H1 (cell line): ENCODE measurements at regions not wholly inside any gene's neighbourhood (a gene's known extent, or its start where the extent isn't known, plus 50 kb on each side); places are given as distances from the start of the nearest gene placed in this dataset.

Source experiments
- CTCF ChIA-PET: fragments of 300-600 bp; sonication (Branson Sonifier 250); formaldehyde crosslinking; loops from one replicate; lab custom pipeline; 2021; ENCODE audit not compliant: partially characterized antibody; lab: Charles Lee
- POLR2A ChIA-PET: fragments of 300-600 bp; sonication (Branson Sonifier 250); formaldehyde crosslinking; loops from one replicate; lab custom pipeline; 2021; ENCODE audit warnings: inconsistent platforms; ENCODE audit not compliant: partially characterized antibody; lab: Charles Lee
- DNase-seq, 2 experiments: peaks; one replicate each; pipeline versions ENCODE4 v3.0.0 to v3.0.0-alpha.2; 2010 to 2022; ENCODE audit warnings: low spot score in 2 of 2, low read depth in 1 of 2, mixed read lengths in 1 of 2
- FAIRE-seq: peaks from 2 replicates; lab custom pipeline; 2011; peaks lifted over from hg19 to GRCh38; lab: Jason Lieb, UNC
- H2AFZ ChIP-seq: 2 replicates; pipeline ENCODE4 v1.8.1; 2012; ENCODE audit warnings: low read length, inconsistent platforms
- H2AK5ac ChIP-seq: 2 replicates; pipeline ENCODE4 v1.6.1; 2013; ENCODE audit warnings: low read depth, low read length
- H2BK120ac ChIP-seq: replicated peaks from 2 replicates; pipeline ENCODE3; 2013; ENCODE audit warnings: low read depth, low read length, inconsistent platforms
- H2BK12ac ChIP-seq: 2 replicates; pipeline ENCODE4 v1.6.1; 2013; ENCODE audit warnings: low read depth, low read length
- H2BK15ac ChIP-seq: 2 replicates; pipeline ENCODE4 v1.6.1; 2013; ENCODE audit warnings: low read length
- H2BK20ac ChIP-seq: 2 replicates; pipeline ENCODE4 v1.6.1; 2013; ENCODE audit warnings: low read length
- H2BK5ac ChIP-seq: 2 replicates; pipeline ENCODE4 v1.6.1; 2013; ENCODE audit warnings: low read depth, low read length
- H3K14ac ChIP-seq: 2 replicates; pipeline ENCODE4 v1.6.1; 2013; ENCODE audit warnings: inconsistent platforms; ENCODE audit not compliant: insufficient read length
- H3K18ac ChIP-seq: 2 replicates; pipeline ENCODE4 v1.6.1; 2013; ENCODE audit warnings: low read length; ENCODE audit errors: extremely low read depth
- H3K23ac ChIP-seq: 2 replicates; pipeline ENCODE4 v1.6.1; 2013; ENCODE audit warnings: inconsistent platforms; ENCODE audit not compliant: insufficient read length
- H3K23me2 ChIP-seq: 2 replicates; pipeline ENCODE4 v1.6.1; 2013; ENCODE audit warnings: low read depth, low read length
- H3K27ac ChIP-seq: 2 replicates; pipeline ENCODE4 v1.6.1; 2011; ENCODE audit warnings: low read depth, low read length, inconsistent platforms
- H3K27me3 ChIP-seq, 4 experiments: replicated peaks in 1 of 4; 1 replicate in 1 of 4; 2 replicates in 3 of 4; pipeline versions ENCODE4 v1.6.1 to v1.8.1; 2011 to 2013; ENCODE audit warnings: low read length in 3 of 4, mild to moderate bottlenecking in 3 of 4, inconsistent platforms in 2 of 4, mixed read lengths in 2 of 4, moderate library complexity in 1 of 4; ENCODE audit not compliant: control insufficient read depth in 3 of 4, insufficient read depth in 3 of 4; ENCODE audit errors: extremely low read depth in 1 of 4
- H3K36me3 ChIP-seq, 4 experiments: 2 replicates each; pipeline versions ENCODE4 v1.6.1 to v1.8.1; 2011 to 2013; ENCODE audit warnings: mild to moderate bottlenecking in 4 of 4, low read length in 3 of 4, moderate library complexity in 2 of 4, control low read depth in 1 of 4, inconsistent platforms in 1 of 4; ENCODE audit not compliant: insufficient read depth in 4 of 4, control insufficient read depth in 2 of 4
- H3K4ac ChIP-seq: replicated peaks from 2 replicates; pipeline ENCODE3; 2013; ENCODE audit warnings: low read length, low read depth, mixed read lengths, inconsistent platforms; ENCODE audit not compliant: insufficient read length
- H3K4me1 ChIP-seq, 4 experiments: replicated peaks in 1 of 4; 1 replicate in 1 of 4; 2 replicates in 3 of 4; pipeline versions ENCODE4 v1.6.1 to v1.8.1; 2011 to 2013; ENCODE audit warnings: low read length in 3 of 4, inconsistent platforms in 2 of 4, mixed read lengths in 1 of 4; ENCODE audit not compliant: insufficient read depth in 4 of 4, control insufficient read depth in 3 of 4
- H3K4me2 ChIP-seq, 2 experiments: 2 replicates each; pipeline versions ENCODE4 v1.6.1 to v1.8.1; 2011 to 2013; ENCODE audit warnings: low read depth in 2 of 2, low read length in 2 of 2, control low read depth in 1 of 2, inconsistent platforms in 1 of 2, mild to moderate bottlenecking in 1 of 2; ENCODE audit not compliant: insufficient read depth in 1 of 2
- H3K4me3 ChIP-seq, 4 experiments: fragments of 200-600, 300-600 bp in 1 of 4; sonication (generic), shearing (Covaris generic), sonication (Bioruptor Twin) in 1 of 4; 2 replicates each; pipeline versions ENCODE4 v1.5.1 to v1.8.1; 2011 to 2016; ENCODE audit warnings: low read length in 4 of 4, low read depth in 3 of 4, control low read depth in 2 of 4, inconsistent platforms in 2 of 4, mild to moderate bottlenecking in 2 of 4, mixed read lengths in 1 of 4, moderate library complexity in 1 of 4; ENCODE audit not compliant: insufficient read depth in 2 of 4; ENCODE audit errors: extremely low read depth in 1 of 4
- H3K56ac ChIP-seq: replicated peaks from 2 replicates; pipeline ENCODE3; 2013; ENCODE audit warnings: low read depth, mild to moderate bottlenecking, mixed read lengths, low read length, inconsistent platforms; ENCODE audit not compliant: insufficient read length
- H3K79me1 ChIP-seq: 2 replicates; pipeline ENCODE4 v1.6.1; 2013; ENCODE audit warnings: low read depth, low read length, control low read depth
- H3K79me2 ChIP-seq, 2 experiments: 2 replicates each; pipeline versions ENCODE4 v1.6.1 to v1.8.1; 2012 to 2013; ENCODE audit warnings: low read length in 2 of 2, mild to moderate bottlenecking in 2 of 2, inconsistent platforms in 1 of 2; ENCODE audit not compliant: insufficient read depth in 2 of 2, control insufficient read depth in 1 of 2
- H3K9ac ChIP-seq, 4 experiments: replicated peaks in 1 of 4; 1 replicate in 1 of 4; 2 replicates in 3 of 4; pipeline versions ENCODE4 v1.6.1 to v1.8.1; 2011 to 2013; ENCODE audit warnings: low read depth in 3 of 4, low read length in 3 of 4, control low read depth in 2 of 4, mild to moderate bottlenecking in 2 of 4, moderate library complexity in 2 of 4, inconsistent platforms in 1 of 4; ENCODE audit errors: extremely low read depth in 1 of 4
- H3K9me3 ChIP-seq, 2 experiments: 2 replicates each; pipeline versions ENCODE4 v1.6.1 to v1.8.1; 2012 to 2013; ENCODE audit warnings: mild to moderate bottlenecking in 2 of 2, moderate library complexity in 2 of 2, control low read depth in 1 of 2, inconsistent platforms in 1 of 2, low read depth in 1 of 2, low read length in 1 of 2, mixed read lengths in 1 of 2; ENCODE audit not compliant: insufficient read depth in 2 of 2
- H4K20me1 ChIP-seq, 2 experiments: replicated peaks in 1 of 2; 2 replicates each; pipeline versions ENCODE3 to v1.8.1; 2011 to 2013; ENCODE audit warnings: inconsistent platforms in 2 of 2, low read length in 2 of 2, mild to moderate bottlenecking in 1 of 2; ENCODE audit not compliant: insufficient read depth in 2 of 2, control insufficient read depth in 1 of 2
- H4K5ac ChIP-seq: 2 replicates; pipeline ENCODE4 v1.6.1; 2013; ENCODE audit warnings: low read length, low read depth, mixed read lengths, inconsistent platforms; ENCODE audit not compliant: insufficient read length
- H4K8ac ChIP-seq: 2 replicates; pipeline ENCODE4 v1.8.0; 2013; ENCODE audit warnings: mild to moderate bottlenecking, moderate library complexity, low read length, inconsistent platforms; ENCODE audit not compliant: insufficient read depth; ENCODE audit errors: extremely low read depth
- H4K91ac ChIP-seq: replicated peaks from 2 replicates; pipeline ENCODE3; 2013; ENCODE audit warnings: low read length, mixed read lengths, inconsistent platforms; ENCODE audit not compliant: insufficient read length
- CTCF ChIP-seq, 3 experiments: IDR thresholded peaks; 1 replicate in 2 of 3; 2 replicates in 1 of 3; pipeline versions ENCODE4 v1.5.1 to v1.6.1; 2011; ENCODE audit warnings: low read length in 3 of 3, mild to moderate bottlenecking in 3 of 3, inconsistent platforms in 2 of 3, low read depth in 1 of 3, moderate library complexity in 1 of 3; ENCODE audit not compliant: insufficient read depth in 1 of 3; ENCODE audit errors: control extremely low read depth in 1 of 3
- KDM1A ChIP-seq: fragments of 200-600, 300-600 bp; sonication (generic); IDR thresholded peaks from 2 replicates; pipeline ENCODE4 v1.7.1; 2016; ENCODE audit warnings: mild to moderate bottlenecking, low read length, borderline replicate concordance
- MAX ChIP-seq: IDR thresholded peaks from 2 replicates; pipeline ENCODE4 v1.6.1; 2012; ENCODE audit warnings: inconsistent platforms
- ZNF274 ChIP-seq: IDR thresholded peaks from 2 replicates; pipeline ENCODE4 v1.7.0; 2012; ENCODE audit warnings: low read length, borderline replicate concordance; ENCODE audit errors: extremely low read depth

- Histone ChIP-seq H3K9ac (no peak overlapping the region), H3K23ac (no peak overlapping the region), H4K91ac (no peak overlapping the region), H2BK120ac (no peak overlapping the region), H3K4me2 (no peak overlapping the region), H3K79me1 (no peaks in the 10 kb centered on the region), H2BK15ac (no peak overlapping the region), H4K5ac (no peak overlapping the region), H3K79me2 (no peaks in the 10 kb centered on the region), H3K23me2 (no peaks in the 10 kb centered on the region), H2AK5ac (no peak overlapping the region), H2BK20ac (no peak overlapping the region), H2BK5ac (no peak overlapping the region), H3K27me3 (no peaks in the 10 kb centered on the region), H4K8ac (no peak overlapping the region), H2AFZ (no peak overlapping the region), H2BK12ac (no peak overlapping the region), H3K27ac (no peak overlapping the region), H3K56ac (no peak overlapping the region), H4K20me1 (no peaks in the 10 kb centered on the region), H3K4me3 (no peak overlapping the region), H3K36me3 (no peaks in the 10 kb centered on the region), H3K4ac (no peak overlapping the region), H3K9me3 (no peaks in the 10 kb centered on the region), H3K4me1 (no peaks in the 10 kb centered on the region), H3K14ac (no peak overlapping the region), H3K18ac (no peak overlapping the region)
- POLR2A ChIA-PET = no interaction called here
- FAIRE-seq (no peak), DNase-seq (no peak)
- CTCF ChIA-PET = interaction anchor here (0.6 kb wide), 1 partner anchor 1041 kb away, joined by 4 read pairs; no protein-coding TSS in a partner anchor
- TF ChIP-seq KDM1A = no peak
- TF ChIP-seq ZNF274 = no peak
- TF ChIP-seq CTCF (IDR thresholded peaks at IDR 0.05; ENCODE audit: control extremely low read depth in 1 of 3, insufficient read depth in 1 of 3, low read depth in 1 of 3, low read length in 3 of 3) = no peak
- no peak for TF ChIP-seq MAX
Observed at GRCh38 chr14:82385048-82385447, 851.4 kb upstream of the SEL1L start.
